ENCODE measurements at regions not wholly inside any gene's neighbourhood (a gene's known extent, or its start where the extent isn't known, plus 50 kb on each side); places are given as distances from the start of the nearest gene placed in this dataset.
"Not testable (repeated sequence)": the region's sequence is repeated elsewhere in the genome, so short reads cannot be mapped to it uniquely, and the experiment has no call there.

- DNase-seq = no peak
These were observed 374.2 kb downstream of the SH2D1A start for GRCh38 chrX:124720532-124720931.

- no peak for DNase-seq
These were observed 379.1 kb downstream of the SH2D1A start for GRCh38 chrX:124725502-124725901.

GRCh38 chrX:124726292-124726691 lies 379.9 kb downstream of the SH2D1A start:
- DNase-seq = no peak

- DNase-seq = no peak
These were observed 380.5 kb downstream of the SH2D1A start for GRCh38 chrX:124726881-124727280.

GRCh38 chrX:124736553-124737270 lies 390.3 kb downstream of the SH2D1A start:
- DNase-seq = peak; percentile 37 to 53

GRCh38 chrX:124737771-124738170 lies 391.4 kb downstream of the SH2D1A start:
- no peak for DNase-seq

GRCh38 chrX:124747295-124747694 lies 400.9 kb downstream of the SH2D1A start:
- no peak for DNase-seq

- no peak for DNase-seq
These were observed 418.0 kb downstream of the SH2D1A start for GRCh38 chrX:124764354-124764753.

- no peak for DNase-seq
These were observed 422.8 kb downstream of the SH2D1A start for GRCh38 chrX:124769166-124769565.

GRCh38 chrX:124771292-124771691 lies 424.9 kb downstream of the SH2D1A start:
- DNase-seq = no peak

- DNase-seq = not testable (repeated sequence)
These were observed 441.9 kb downstream of the SH2D1A start for GRCh38 chrX:124788253-124788652.

- not testable (repeated sequence) for DNase-seq
These were observed 443.5 kb downstream of the SH2D1A start for GRCh38 chrX:124789874-124790273.

GRCh38 chrX:124791492-124792095 lies 445.2 kb downstream of the SH2D1A start:
- DNase-seq = no peak

- no peak for DNase-seq
These were observed 450.6 kb downstream of the SH2D1A start for GRCh38 chrX:124796989-124797388.

GRCh38 chrX:124804962-124805361 lies 458.6 kb downstream of the SH2D1A start:
- DNase-seq = no peak

- no peak for DNase-seq
These were observed 459.1 kb downstream of the SH2D1A start for GRCh38 chrX:124805486-124805885.

GRCh38 chrX:124814106-124814505 lies 467.7 kb downstream of the SH2D1A start:
- DNase-seq = no peak

- DNase-seq = no peak
These were observed 471.7 kb downstream of the SH2D1A start for GRCh38 chrX:124818033-124818432.

GRCh38 chrX:124818764-124819163 lies 472.4 kb downstream of the SH2D1A start:
- DNase-seq = no peak

- DNase-seq = no peak
These were observed 474.4 kb downstream of the SH2D1A start for GRCh38 chrX:124820738-124821137.

- DNase-seq = no peak
These were observed 481.0 kb downstream of the SH2D1A start for GRCh38 chrX:124827258-124827845.

GRCh38 chrX:124829930-124830329 lies 483.6 kb downstream of the SH2D1A start:
- no peak for DNase-seq

GRCh38 chrX:124836786-124837185 lies 482.9 kb upstream of the TEX13C start:
- DNase-seq = no peak

GRCh38 chrX:124842205-124842604 lies 477.5 kb upstream of the TEX13C start:
- no peak for DNase-seq
